Endothelial cell of umbilical vein (primary cell): ENCODE measurements at regions not wholly inside any gene's neighbourhood (a gene's known extent, or its start where the extent isn't known, plus 50 kb on each side); places are given as distances from the start of the nearest gene placed in this dataset.

Experiments
- BruUV-seq: library from RNA; stranded (reverse); fragments of 400-500 nt; replicated peaks from 2 replicates; lab custom pipeline; 2021; lab: Mats Ljungman, UMichigan
- CTCF ChIA-PET: fragments of 300-600, 350-600 bp; sonication (Branson Sonifier 250); formaldehyde crosslinking; loops from one replicate; lab custom pipeline; 2021; ENCODE audit warnings: antibody characterized with exemption, inconsistent platforms; lab: Charles Lee
- POLR2A ChIA-PET: fragments of 300-600, 350-600 bp; sonication (Branson Sonifier 250); formaldehyde crosslinking; loops from one replicate; lab custom pipeline; 2021; ENCODE audit warnings: antibody characterized with exemption, inconsistent platforms; lab: Charles Lee
- DNase-seq: peaks from one replicate; pipeline ENCODE4 v3.0.0-alpha.2; 2011; ENCODE audit warnings: low read depth, low spot score
- FAIRE-seq: peaks from 2 replicates; lab custom pipeline; 2011; peaks lifted over from hg19 to GRCh38; lab: Jason Lieb, UNC
- H2AFZ ChIP-seq: 2 replicates; pipeline ENCODE4 v1.6.0; 2012; ENCODE audit warnings: low read depth, low read length, control low read depth, inconsistent platforms
- H3K27ac ChIP-seq: 2 replicates; pipeline ENCODE4 v1.5.1; 2011; ENCODE audit warnings: low read depth, mild to moderate bottlenecking, control low read depth, low read length, moderate library complexity; ENCODE audit not compliant: insufficient read depth
- H3K27me3 ChIP-seq, 2 experiments: 2 replicates each; pipeline versions ENCODE4 v1.6.0 to v1.6.1; 2011; ENCODE audit warnings: low read length in 2 of 2, mixed read lengths in 1 of 2; ENCODE audit not compliant: control insufficient read depth in 2 of 2, insufficient read depth in 2 of 2
- H3K36me3 ChIP-seq, 2 experiments: 2 replicates in 1 of 2; 3 replicates in 1 of 2; pipeline ENCODE4 v1.5.1; 2011; ENCODE audit warnings: low read length in 2 of 2, mild to moderate bottlenecking in 1 of 2, moderate library complexity in 1 of 2; ENCODE audit not compliant: control insufficient read depth in 2 of 2, insufficient read depth in 2 of 2; ENCODE audit errors: extremely low read depth in 1 of 2
- H3K4me1 ChIP-seq: 3 replicates; pipeline ENCODE4 v1.5.1; 2011; ENCODE audit warnings: mild to moderate bottlenecking, low read length; ENCODE audit not compliant: control insufficient read depth, insufficient read depth; ENCODE audit errors: extremely low read depth
- H3K4me2 ChIP-seq: 2 replicates; pipeline ENCODE4 v1.6.1; 2011; ENCODE audit warnings: low read length, control low read depth, mixed read lengths; ENCODE audit not compliant: insufficient read depth
- H3K4me3 ChIP-seq, 3 experiments: fragments of 200-600 bp in 1 of 3; sonication (generic), shearing (Covaris generic) in 1 of 3; replicated peaks in 1 of 3; 2 replicates each; pipeline ENCODE4 v1.5.1; 2011 to 2016; ENCODE audit warnings: control low read depth in 3 of 3, low read length in 3 of 3, mild to moderate bottlenecking in 2 of 3, inconsistent platforms in 1 of 3, low read depth in 1 of 3, moderate library complexity in 1 of 3; ENCODE audit not compliant: insufficient read depth in 1 of 3
- H3K79me2 ChIP-seq: 2 replicates; pipeline ENCODE4 v1.6.0; 2012; ENCODE audit warnings: low read length, inconsistent platforms; ENCODE audit not compliant: control insufficient read depth, insufficient read depth
- H3K9ac ChIP-seq: replicated peaks from 2 replicates; pipeline ENCODE3; 2011; ENCODE audit warnings: low read length, control low read depth; ENCODE audit not compliant: insufficient read depth; ENCODE audit errors: extremely low read depth
- H3K9me1 ChIP-seq: replicated peaks from 3 replicates; pipeline ENCODE4 v1.6.0; 2011; ENCODE audit warnings: mild to moderate bottlenecking, low read length; ENCODE audit not compliant: control insufficient read depth, insufficient read depth; ENCODE audit errors: extremely low read depth
- H3K9me3 ChIP-seq: replicated peaks from 2 replicates; pipeline ENCODE4 v1.5.1; 2012; ENCODE audit warnings: low read length, inconsistent platforms; ENCODE audit not compliant: control insufficient read depth, insufficient read depth
- H4K20me1 ChIP-seq: replicated peaks from 2 replicates; pipeline ENCODE3; 2011; ENCODE audit warnings: mild to moderate bottlenecking, low read length; ENCODE audit not compliant: control insufficient read depth, insufficient read depth; ENCODE audit errors: extremely low read depth
- CTCF ChIP-seq, 2 donors: IDR thresholded peaks; 1 replicate in 1 of 2; 2 replicates in 1 of 2; pipeline ENCODE4 v1.5.1; 2011; ENCODE audit warnings: low read length in 2 of 2, mild to moderate bottlenecking in 2 of 2, moderate library complexity in 2 of 2, control low read depth in 1 of 2, inconsistent platforms in 1 of 2, low read depth in 1 of 2; ENCODE audit not compliant: insufficient read depth in 1 of 2; ENCODE audit errors: extremely low read depth in 1 of 2
- EZH2 ChIP-seq: IDR thresholded peaks from 2 replicates; pipeline ENCODE4 v1.6.1; 2012; ENCODE audit warnings: borderline replicate concordance, low read depth, mild to moderate bottlenecking, moderate library complexity, low read length, inconsistent platforms; ENCODE audit not compliant: severe bottlenecking
- FOS ChIP-seq: IDR thresholded peaks from 2 replicates; pipeline ENCODE4 v1.6.1; 2011; ENCODE audit warnings: mild to moderate bottlenecking, low read length, moderate library complexity, borderline replicate concordance; ENCODE audit not compliant: insufficient read depth
- GATA2 ChIP-seq: IDR thresholded peaks from 2 replicates; pipeline ENCODE4 v1.7.0; 2011; ENCODE audit warnings: low read depth, mild to moderate bottlenecking, moderate library complexity, mixed read lengths, low read length; ENCODE audit not compliant: insufficient read length, insufficient read depth
- JUN ChIP-seq: IDR thresholded peaks from 2 replicates; pipeline ENCODE4 v1.6.1; 2011; ENCODE audit warnings: borderline replicate concordance, low read depth; ENCODE audit not compliant: insufficient read length, insufficient read depth
- MYC ChIP-seq: IDR thresholded peaks from one replicate; pipeline ENCODE4 v1.6.1; 2011; ENCODE audit warnings: mild to moderate bottlenecking, low read depth, low read length
- POLR2A ChIP-seq: IDR thresholded peaks from 2 replicates; pipeline ENCODE4 v1.6.1; 2012; ENCODE audit warnings: low read depth, mild to moderate bottlenecking, control low read depth, low read length
- POLR2AphosphoS5 ChIP-seq: IDR thresholded peaks from 2 replicates; pipeline ENCODE4 v1.6.1; 2012; ENCODE audit warnings: low read depth, mild to moderate bottlenecking, control low read depth, low read length, moderate library complexity; ENCODE audit not compliant: insufficient read depth
- dilution Hi-C: fragments of 300-500 bp; cut with MboI; formaldehyde crosslinking; loops from one replicate; pipeline ENCODE4 v1.15.0; 2019; ENCODE audit warnings: low sequenced_read_pairs; ENCODE audit not compliant: extremely low pct_ligation_motif_present
- intact Hi-C: fragments of 100-400 bp; cut with micrococcal nuclease; formaldehyde crosslinking; loops from one replicate; pipeline ENCODE4 v1.10.0; 2022
- TF ChIP-seq, protein P1 (sequence below): IDR thresholded peaks from 2 replicates; pipeline ENCODE4 v1.6.1; 2011; ENCODE audit not compliant: insufficient read depth, insufficient read length

DNA sequence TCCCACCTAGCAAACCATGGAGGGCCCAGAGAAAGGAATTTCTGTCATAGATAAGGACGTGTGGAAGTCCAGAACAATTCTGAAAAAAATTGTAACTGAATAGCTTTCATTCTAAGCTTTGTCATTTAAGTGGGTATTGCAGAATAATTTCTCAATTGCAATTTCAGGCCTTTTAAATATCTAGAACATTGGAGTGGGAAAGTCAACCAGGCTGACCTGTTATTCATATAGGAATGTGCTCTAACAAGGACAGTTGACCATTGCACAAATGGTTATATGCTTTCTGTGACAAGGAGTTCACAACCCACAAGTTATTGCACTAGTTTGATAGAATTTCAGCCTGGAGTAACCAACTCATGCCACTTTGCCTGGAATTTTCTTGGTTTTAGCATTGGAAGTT, 53.4 kb upstream of the OLIG3 start:
- Histone ChIP-seq H4K20me1 (no peaks in the 10 kb centered on the region), H3K9me1 (no peaks in the 10 kb centered on the region), H3K36me3 (no peaks in the 10 kb centered on the region), H3K4me2 (no peak overlapping the region), H3K79me2 (no peaks in the 10 kb centered on the region), H3K4me1 (no peaks in the 10 kb centered on the region), H2AFZ (no peak overlapping the region), H3K9ac (no peak overlapping the region), H3K9me3 (no peaks in the 10 kb centered on the region), H3K4me3 (no peak overlapping the region), H3K27ac (no peak overlapping the region), H3K27me3 (no peaks in the 10 kb centered on the region)
- no TSS peak for BruUV-seq
- DNase-seq: no peak
- ChIA-PET POLR2A (no interaction called here), CTCF (no interaction called here)
- no peak for FAIRE-seq
- dilution Hi-C loops (no loop called here), intact Hi-C loops (no loop called here)
- TF ChIP-seq, protein P1, sequence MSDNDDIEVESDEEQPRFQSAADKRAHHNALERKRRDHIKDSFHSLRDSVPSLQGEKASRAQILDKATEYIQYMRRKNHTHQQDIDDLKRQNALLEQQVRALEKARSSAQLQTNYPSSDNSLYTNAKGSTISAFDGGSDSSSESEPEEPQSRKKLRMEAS: no peak
- TF ChIP-seq POLR2AphosphoS5 (no peak), CTCF (IDR thresholded peaks at IDR 0.05; ENCODE audit: extremely low read depth in 1 of 2, insufficient read depth in 1 of 2, low read depth in 1 of 2, low read length in 2 of 2) (no peak), POLR2A (no peak), MYC (no peak), EZH2 (no peak), JUN (no peak), FOS (no peak), GATA2 (no peak)
